Fibroblast of skin of right biceps (primary cell): ENCODE measurements at regions not wholly inside any gene's neighbourhood (a gene's known extent, or its start where the extent isn't known, plus 50 kb on each side); places are given as distances from the start of the nearest gene placed in this dataset.

Experiments used
- DNase-seq: peaks from one replicate; pipeline ENCODE4 v3.0.0-alpha.2; 2013

DNA sequence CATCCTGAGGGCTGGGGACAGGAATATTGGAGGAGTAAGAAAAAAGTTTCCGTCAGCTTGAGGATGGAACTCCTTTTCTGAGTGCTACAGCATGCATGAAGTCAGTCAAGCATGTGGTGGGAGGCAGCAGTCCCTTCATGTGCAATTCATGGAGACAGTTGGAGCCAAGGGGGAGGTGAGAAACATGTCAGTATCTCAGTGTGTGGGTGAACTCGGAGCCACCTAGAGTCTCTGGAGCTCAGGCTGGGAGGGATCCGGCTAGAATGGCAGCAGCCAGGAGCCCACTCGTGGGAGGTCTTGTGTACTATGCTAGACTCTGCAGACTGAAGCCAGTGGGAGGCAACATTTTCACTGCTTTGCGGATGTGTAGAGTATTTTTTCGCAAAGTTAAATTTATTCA lies 60.3 kb downstream of the AVPR1A start:
- DNase-seq, result no peak

- DNase-seq, result no peak
Measured at GRCh38 chr12:63086149-63086915, 64.7 kb downstream of the AVPR1A start.

GRCh38 chr12:63085120-63085519 lies 65.9 kb downstream of the AVPR1A start:
- no peak for DNase-seq

DNA sequence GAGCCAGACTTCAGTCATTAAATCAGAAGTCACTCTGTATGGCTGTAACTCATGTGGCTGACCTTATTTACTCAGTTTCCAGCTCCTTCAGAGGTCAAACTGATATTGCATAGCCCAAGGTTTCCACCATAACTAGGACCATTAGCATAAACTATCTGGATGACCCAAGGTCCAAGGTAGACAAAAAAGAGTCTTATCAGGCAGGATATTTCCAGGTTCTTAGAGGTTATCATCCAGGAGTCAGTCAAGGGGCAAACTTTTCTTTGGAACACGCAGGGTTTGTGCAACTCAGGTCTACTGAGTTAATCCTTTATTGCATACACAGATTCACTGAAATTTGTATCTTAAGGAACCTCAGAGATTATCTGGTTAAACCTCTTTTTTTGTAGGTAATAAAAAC lies 66.5 kb downstream of the AVPR1A start:
- DNase-seq, result no peak

GRCh38 chr12:63083046-63083445 lies 68.0 kb downstream of the AVPR1A start:
- DNase-seq, result no peak

DNA sequence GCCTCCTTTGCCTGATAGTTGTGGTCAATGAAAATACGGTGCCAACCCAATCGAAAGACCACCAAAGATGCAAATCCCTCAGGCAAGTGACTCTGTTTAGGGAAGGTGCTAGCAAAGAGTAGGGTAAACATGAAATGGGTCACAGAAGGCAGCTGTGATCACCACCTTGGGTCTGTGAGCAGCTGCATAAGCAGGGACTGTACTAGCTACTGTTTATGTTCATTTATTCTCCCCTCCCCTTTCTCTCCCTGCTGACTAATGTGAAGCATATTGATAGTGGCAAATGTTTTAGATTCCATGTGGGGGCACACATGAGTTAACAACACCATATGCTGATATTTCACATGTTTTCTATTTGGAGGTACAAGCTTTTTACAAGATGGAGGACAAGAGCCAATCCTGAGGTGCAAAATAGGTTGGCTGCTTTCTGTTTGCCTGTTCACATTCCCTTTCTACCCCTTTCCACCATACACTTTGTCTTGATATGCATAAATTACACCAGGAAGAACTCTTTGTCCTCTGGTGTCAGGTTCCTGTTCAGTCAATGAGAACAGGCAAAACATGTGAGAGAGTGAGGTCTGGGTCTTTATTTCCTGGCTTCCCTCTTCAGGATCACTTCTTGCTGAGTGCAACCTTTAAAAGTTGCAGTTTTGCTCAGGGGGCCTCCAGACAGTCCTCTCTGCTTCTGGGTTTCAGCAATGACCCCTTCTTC lies 71.1 kb downstream of the AVPR1A start:
- DNase-seq, result peak; percentile 22

- no peak for DNase-seq
Measured at GRCh38 chr12:63078906-63079305, 72.1 kb downstream of the AVPR1A start.

DNA sequence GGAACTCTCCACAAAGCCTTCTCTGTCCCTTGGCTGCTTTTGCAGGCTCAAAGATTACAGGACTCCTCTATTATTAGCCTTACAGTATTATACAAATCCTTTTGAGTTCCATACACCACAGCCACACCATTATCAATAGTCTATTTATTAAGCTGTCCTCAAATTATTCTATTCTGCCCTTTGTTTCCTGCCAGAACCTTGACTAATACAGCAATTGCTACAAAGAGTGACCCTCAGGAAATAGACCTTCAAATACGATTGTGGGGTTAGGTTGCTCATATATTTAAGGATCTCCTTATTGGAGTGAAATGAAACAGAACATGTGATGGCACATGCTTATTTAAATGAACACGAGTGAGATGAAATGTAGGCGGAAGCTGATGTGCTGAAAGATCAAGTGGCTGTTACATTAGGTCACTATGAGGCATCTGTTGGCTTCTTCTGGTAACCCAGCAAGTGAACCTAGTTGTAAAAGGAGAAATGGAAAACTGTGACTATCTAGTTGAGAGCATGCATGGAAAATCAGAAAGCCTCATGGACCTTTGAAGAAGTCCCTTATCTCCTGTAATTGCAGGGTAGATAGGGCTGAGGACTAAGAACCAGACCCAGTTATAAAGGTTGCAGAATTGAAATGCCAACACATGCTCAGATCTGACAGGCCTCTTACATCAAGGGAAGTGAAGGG lies 75.5 kb downstream of the AVPR1A start:
- no peak for DNase-seq

DNA sequence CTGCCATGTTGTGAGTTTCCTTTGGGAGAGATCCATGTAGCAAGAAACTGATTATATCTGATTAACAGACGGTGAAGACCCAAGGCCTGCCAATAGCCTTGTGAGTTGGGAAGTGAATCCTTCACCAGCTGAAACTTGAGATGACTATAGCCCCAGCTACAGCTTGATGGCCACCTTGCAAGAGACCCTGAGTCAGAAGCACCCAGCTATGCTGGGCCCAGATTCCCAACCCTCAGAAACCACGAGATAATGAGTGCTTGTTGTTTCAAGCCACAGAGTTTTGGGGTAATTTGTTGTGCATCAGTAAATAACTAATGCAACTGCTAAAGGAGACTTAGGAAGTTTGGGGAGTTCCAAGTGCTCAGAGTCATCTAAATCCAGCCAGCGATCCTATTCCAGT lies 80.3 kb downstream of the AVPR1A start:
- peak; percentile 18 for DNase-seq

- no peak for DNase-seq
Measured at GRCh38 chr12:63069860-63070617, 81.0 kb downstream of the AVPR1A start.

- DNase-seq, result peak; percentile 76
Measured at GRCh38 chr12:63068857-63069442, 82.1 kb downstream of the AVPR1A start.

DNA sequence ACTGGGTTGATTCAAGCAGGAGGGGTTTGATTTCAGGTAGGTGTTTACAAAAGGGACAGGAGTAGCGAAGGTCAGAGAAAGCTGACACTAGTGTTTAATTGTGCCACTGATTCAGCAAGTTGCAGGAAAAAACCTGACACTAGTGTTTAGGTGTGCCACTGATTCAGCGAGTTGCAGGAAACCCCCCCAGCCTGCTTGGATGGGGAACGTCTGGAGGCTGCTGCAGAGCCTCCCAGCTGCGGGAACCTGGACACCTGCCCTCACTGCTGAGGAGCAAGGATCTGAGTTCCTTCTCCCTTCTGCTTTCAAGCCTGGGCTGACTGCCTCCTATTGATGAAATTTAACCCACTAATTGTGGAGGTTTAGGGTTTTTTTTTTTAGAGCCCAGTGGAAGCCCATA lies 84.2 kb downstream of the AVPR1A start:
- DNase-seq, result no peak

- no peak for DNase-seq
Measured at GRCh38 chr12:63066136-63066535, 84.9 kb downstream of the AVPR1A start.

GRCh38 chr12:63064080-63064479 lies 86.9 kb downstream of the AVPR1A start:
- peak; percentile 59 for DNase-seq

- DNase-seq, result no peak
Measured at GRCh38 chr12:63056649-63057048, 94.4 kb downstream of the AVPR1A start.

- no peak for DNase-seq
Measured at GRCh38 chr12:63052696-63053095, 98.3 kb downstream of the AVPR1A start.

DNA sequence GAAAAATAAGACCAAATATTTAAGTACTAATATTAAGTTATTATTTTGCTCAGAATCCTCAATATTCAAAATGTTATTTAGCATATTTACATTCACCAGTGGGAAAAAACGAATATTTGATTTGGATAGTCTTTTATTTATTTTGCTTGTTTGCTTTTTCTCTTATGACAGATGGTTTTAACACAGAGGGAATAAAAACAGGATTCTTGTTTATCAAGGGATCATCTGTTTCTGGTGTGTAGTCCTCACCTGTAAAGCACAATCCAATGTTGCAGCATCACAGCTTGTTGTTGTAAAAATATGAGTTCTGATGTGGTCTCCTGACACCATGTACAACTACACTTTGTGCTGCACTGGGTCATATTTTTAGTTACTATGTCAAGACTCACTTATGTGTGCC lies 103.9 kb downstream of the AVPR1A start:
- DNase-seq, result no peak

GRCh38 chr12:63045020-63045860 lies 105.8 kb downstream of the AVPR1A start:
- DNase-seq, result peak; percentile 83

DNA sequence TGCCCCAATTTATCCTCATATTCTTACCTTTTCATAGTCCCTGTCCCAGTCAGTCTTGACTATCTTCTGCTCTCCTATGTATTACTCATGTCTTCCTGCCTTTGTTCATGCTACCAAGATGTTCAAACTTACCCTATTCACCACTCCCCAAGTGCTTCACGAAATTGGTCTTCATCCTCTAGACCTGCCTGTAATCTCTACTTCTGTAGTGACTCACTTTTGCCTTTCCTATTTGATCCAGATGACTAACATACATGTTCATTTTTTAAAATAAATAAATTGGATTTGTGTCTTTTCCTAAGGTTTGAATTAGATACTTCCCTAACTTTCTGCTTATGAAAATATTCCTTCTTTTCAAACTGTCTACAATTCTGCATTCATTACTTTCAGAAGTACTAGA lies 107.7 kb upstream of the PPM1H start:
- peak; percentile 27 for DNase-seq

DNA sequence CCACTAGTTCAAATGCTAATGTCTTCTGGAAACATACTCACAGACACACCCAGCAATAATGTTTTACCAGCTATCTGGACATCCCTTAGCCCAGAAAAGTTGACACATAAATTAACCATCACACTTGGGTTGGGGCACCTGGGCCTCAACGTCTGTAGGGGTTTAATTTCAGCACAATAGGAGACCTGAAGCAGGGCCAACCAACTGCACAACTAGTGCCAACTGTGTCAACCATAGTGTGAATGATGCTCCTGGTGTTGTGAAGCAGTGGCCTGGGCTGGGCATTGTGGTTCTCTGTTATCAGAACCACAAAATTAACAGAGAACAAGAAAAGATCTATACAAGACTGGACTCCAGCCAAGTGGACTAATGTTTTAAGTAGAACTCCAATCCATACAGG lies 106.7 kb upstream of the PPM1H start:
- no peak for DNase-seq

DNA sequence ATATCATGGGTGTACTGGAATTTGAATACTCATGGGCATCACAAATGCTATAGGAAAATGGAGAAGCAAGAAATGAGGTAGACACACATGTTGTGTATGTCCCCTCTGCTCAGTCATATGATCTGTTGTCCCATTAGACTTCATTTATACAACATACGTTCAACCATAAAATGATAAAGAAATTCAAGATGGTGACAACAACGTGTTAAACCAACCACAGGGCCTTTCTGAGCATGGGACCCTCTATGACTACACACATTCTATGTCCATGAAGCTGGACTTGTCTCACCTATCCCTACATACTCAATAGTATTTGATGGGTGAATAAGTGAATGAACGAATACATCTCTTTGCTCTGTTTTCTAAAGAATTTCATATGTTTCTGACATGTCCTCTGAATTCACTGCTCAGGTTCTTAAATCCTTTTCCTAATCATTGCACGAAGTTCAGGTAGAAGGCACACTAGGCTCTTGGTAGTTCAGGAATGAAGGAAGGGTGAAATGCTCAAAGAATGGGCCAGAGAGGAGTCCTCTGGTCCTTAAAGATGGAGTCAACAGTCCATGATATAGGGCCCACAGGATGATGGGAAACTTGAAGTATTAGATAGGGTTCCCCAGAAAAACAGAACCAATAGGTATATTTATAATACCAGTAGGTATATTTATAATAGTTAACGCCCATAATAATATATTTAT lies 105.7 kb upstream of the PPM1H start:
- DNase-seq, result no peak
